SK-N-SH (cell line): ENCODE measurements at regions not wholly inside any gene's neighbourhood (a gene's known extent, or its start where the extent isn't known, plus 50 kb on each side); places are given as distances from the start of the nearest gene placed in this dataset.

Experiments used
- CTCF ChIP-seq: fragments of 200-600 bp; sonication (generic); IDR thresholded peaks from 2 replicates; pipeline ENCODE4 v1.6.1; 2017; ENCODE audit warnings: antibody characterized with exemption, mild to moderate bottlenecking, moderate library complexity
- EZH2phosphoT487 ChIP-seq: fragments of 200-600 bp; sonication (generic); IDR thresholded peaks from 2 replicates; pipeline ENCODE4 v1.6.1; 2017; ENCODE audit warnings: low read depth, mixed run types, mild to moderate bottlenecking, antibody characterized with exemption, moderate library complexity, borderline replicate concordance
- NFIC ChIP-seq: IDR thresholded peaks from 2 replicates; pipeline ENCODE4 v1.4.0; 2012; ENCODE audit warnings: borderline replicate concordance
- REST ChIP-seq: IDR thresholded peaks from 2 replicates; pipeline ENCODE4 v1.6.1; 2012; ENCODE audit warnings: mild to moderate bottlenecking, low read depth, low read length, moderate library complexity
- TEAD4 ChIP-seq: IDR thresholded peaks from 2 replicates; pipeline ENCODE4 v1.4.0; 2012; ENCODE audit warnings: mild to moderate bottlenecking, borderline replicate concordance; ENCODE audit not compliant: insufficient read depth

GRCh38 chr20:41697861-41698559 is 79.8 kb upstream of the CHD6 start:
- TF ChIP-seq CTCF: peak; percentile 89
- TF ChIP-seq NFIC: no peak
- no peak for TF ChIP-seq TEAD4
- TF ChIP-seq REST: no peak
- no peak for TF ChIP-seq EZH2phosphoT487
